ENCODE measurements at regions not wholly inside any gene's neighbourhood (a gene's known extent, or its start where the extent isn't known, plus 50 kb on each side); places are given as distances from the start of the nearest gene placed in this dataset.

DNA sequence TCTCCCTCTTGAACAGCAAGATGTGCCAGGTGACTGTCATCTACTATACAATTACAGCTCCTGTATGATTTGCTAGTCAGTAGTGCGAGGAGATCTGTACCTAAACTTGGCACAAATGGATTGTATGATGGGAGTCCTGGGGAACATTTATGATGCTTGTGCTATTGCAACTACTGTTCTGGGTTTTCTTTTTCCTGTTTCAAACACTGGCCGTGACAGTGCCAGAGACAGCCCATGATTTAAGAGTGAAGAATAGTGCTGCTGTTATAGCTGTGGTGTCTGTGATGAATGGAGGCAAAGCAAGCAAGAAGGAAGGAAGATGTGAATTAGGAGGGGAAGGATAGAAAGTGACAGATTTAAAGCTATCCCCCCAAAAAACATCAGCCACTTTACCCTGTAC, 1868.9 kb downstream of the PCDH7 start:
- H3K27ac ChIP-seq (ENCODE audit: low read depth, low read length, poor library complexity, severe bottlenecking), result no peak overlapping the region
- H3K4me1 ChIP-seq (ENCODE audit: insufficient read depth, low read length, poor library complexity, severe bottlenecking), result no peaks in the 10 kb centered on the region
- no peak overlapping the region for H3K4me2 ChIP-seq (ENCODE audit: low read length)
- H4K20me1 ChIP-seq (ENCODE audit: insufficient read depth, low read length), result no peaks in the 10 kb centered on the region
- no peak for DNase-seq (ENCODE audit: low spot score)
- H3K79me2 ChIP-seq (ENCODE audit: insufficient read depth, low read depth, low read length), result no peaks in the 10 kb centered on the region
- H3K9me3 ChIP-seq (ENCODE audit: low read length), result no peaks in the 10 kb centered on the region; the same call in 1 of the 2 replicates
- BruUV-seq (replicated peaks), result no TSS peak
- CTCF ChIA-PET (ENCODE audit: unreplicated experiment), result interaction anchor here (0.6 kb wide), 1 partner anchor 19 kb away, joined by 3 read pairs; no protein-coding TSS in a partner anchor
- POLR2A ChIA-PET, result interaction anchor here (1.1 to 1.4 kb wide), 2 partner anchors 10 to 15 kb away, joined by 4 to 6 read pairs; no protein-coding TSS in a partner anchor
- H3K9me2 ChIP-seq (ENCODE audit: insufficient read depth, low read length), result no peaks in the 10 kb centered on the region
- TF ChIP-seq EZH2phosphoT487 (IDR thresholded peaks at IDR 0.05; ENCODE audit: borderline replicate concordance, low read depth, low read length), result no peak
- TF ChIP-seq, protein P1, sequence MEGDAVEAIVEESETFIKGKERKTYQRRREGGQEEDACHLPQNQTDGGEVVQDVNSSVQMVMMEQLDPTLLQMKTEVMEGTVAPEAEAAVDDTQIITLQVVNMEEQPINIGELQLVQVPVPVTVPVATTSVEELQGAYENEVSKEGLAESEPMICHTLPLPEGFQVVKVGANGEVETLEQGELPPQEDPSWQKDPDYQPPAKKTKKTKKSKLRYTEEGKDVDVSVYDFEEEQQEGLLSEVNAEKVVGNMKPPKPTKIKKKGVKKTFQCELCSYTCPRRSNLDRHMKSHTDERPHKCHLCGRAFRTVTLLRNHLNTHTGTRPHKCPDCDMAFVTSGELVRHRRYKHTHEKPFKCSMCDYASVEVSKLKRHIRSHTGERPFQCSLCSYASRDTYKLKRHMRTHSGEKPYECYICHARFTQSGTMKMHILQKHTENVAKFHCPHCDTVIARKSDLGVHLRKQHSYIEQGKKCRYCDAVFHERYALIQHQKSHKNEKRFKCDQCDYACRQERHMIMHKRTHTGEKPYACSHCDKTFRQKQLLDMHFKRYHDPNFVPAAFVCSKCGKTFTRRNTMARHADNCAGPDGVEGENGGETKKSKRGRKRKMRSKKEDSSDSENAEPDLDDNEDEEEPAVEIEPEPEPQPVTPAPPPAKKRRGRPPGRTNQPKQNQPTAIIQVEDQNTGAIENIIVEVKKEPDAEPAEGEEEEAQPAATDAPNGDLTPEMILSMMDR (conservative IDR thresholded peaks at IDR 0.05; ENCODE audit: low read length), result no peak
- peak overlapping the region; percentile 70 for H2AFZ ChIP-seq (ENCODE audit: low read length)
- no peak overlapping the region for H3K4me3 ChIP-seq (ENCODE audit: low read depth, low read length, poor library complexity, severe bottlenecking)
- no peaks in the 10 kb centered on the region for H3K36me3 ChIP-seq (ENCODE audit: insufficient read depth, low read length)
- intact Hi-C loops (cut with micrococcal nuclease; ENCODE audit: unreplicated experiment), result no loop called here

DNA sequence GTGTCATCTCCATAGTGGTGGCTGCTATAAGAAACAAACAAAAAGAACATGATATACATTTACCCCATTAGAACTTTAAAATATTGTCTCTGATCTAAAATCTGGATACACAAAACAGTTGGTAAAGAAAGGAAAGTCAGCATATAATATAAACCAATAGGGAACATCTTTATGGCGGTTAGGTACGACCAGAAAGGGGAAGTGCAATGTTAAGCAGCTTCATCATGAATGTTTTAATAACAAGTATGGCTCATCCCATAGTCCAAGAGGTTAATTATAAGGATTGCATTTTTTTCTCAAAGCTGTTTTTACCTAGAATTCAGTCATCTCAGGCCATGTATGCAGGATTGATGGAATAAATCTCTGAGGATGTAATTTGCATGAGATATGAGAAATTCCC, 1869.7 kb downstream of the PCDH7 start:
- no TSS peak for BruUV-seq (replicated peaks)
- Histone ChIP-seq H3K27ac (ENCODE audit: low read depth, low read length, poor library complexity, severe bottlenecking) (no peak overlapping the region), H4K20me1 (ENCODE audit: insufficient read depth, low read length) (no peaks in the 10 kb centered on the region), H2AFZ (ENCODE audit: low read length) (peak overlapping the region; percentile 70; the same call in 1 of the 2 replicates), H3K79me2 (ENCODE audit: insufficient read depth, low read depth, low read length) (no peaks in the 10 kb centered on the region), H3K9me3 (ENCODE audit: low read length) (no peaks in the 10 kb centered on the region; the same call in 1 of the 2 replicates), H3K4me1 (ENCODE audit: insufficient read depth, low read length, poor library complexity, severe bottlenecking) (no peaks in the 10 kb centered on the region), H3K36me3 (ENCODE audit: insufficient read depth, low read length) (no peaks in the 10 kb centered on the region), H3K9me2 (ENCODE audit: insufficient read depth, low read length) (no peaks in the 10 kb centered on the region), H3K4me3 (ENCODE audit: low read depth, low read length, poor library complexity, severe bottlenecking) (no peak overlapping the region), H3K4me2 (ENCODE audit: low read length) (no peak overlapping the region)
- no peak for DNase-seq (ENCODE audit: low spot score)
- CTCF ChIA-PET (ENCODE audit: unreplicated experiment), result interaction anchor here (0.6 kb wide), 1 partner anchor 20 kb away, joined by 3 read pairs; no protein-coding TSS in a partner anchor
- POLR2A ChIA-PET, result interaction anchor here (1.3 to 1.4 kb wide), 2 partner anchors 9 to 12 kb away, joined by 4 to 6 read pairs; no protein-coding TSS in a partner anchor
- TF ChIP-seq, protein P1 (conservative IDR thresholded peaks at IDR 0.05; ENCODE audit: low read length), result no peak
- no peak for TF ChIP-seq EZH2phosphoT487 (IDR thresholded peaks at IDR 0.05; ENCODE audit: borderline replicate concordance, low read depth, low read length)
- intact Hi-C loops (cut with micrococcal nuclease; ENCODE audit: unreplicated experiment), result no loop called here

DNA sequence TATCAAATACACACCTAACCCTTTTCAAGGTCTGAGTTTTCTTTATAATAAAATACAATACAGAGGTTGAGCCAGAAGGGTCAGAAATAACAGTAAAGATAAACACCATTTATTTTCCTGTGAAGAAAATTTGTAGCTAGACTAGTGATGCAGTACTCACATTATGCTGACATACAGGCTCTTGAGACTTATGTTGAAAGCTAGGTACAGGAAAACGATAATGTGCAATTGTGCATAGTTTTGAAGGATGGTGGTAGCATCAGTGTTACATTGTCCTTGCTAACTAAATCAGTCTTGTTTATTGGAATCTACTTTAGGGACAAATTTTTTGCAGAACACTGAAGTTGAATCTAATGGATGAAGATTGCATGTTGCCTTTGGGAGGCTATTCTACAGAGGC, 1877.2 kb downstream of the PCDH7 start:
- H3K9me2 ChIP-seq (ENCODE audit: insufficient read depth, low read length), result no peaks in the 10 kb centered on the region
- no peak overlapping the region for H3K4me2 ChIP-seq (ENCODE audit: low read length)
- CTCF ChIA-PET (ENCODE audit: unreplicated experiment), result no interaction called here
- H3K9me3 ChIP-seq (ENCODE audit: low read length), result no peaks in the 10 kb centered on the region; the same call in 1 of the 2 replicates
- H3K4me1 ChIP-seq (ENCODE audit: insufficient read depth, low read length, poor library complexity, severe bottlenecking), result no peaks in the 10 kb centered on the region
- no peak for DNase-seq (ENCODE audit: low spot score)
- H2AFZ ChIP-seq (ENCODE audit: low read length), result peak overlapping the region; percentile 41; the same call in 1 of the 2 replicates
- H3K4me3 ChIP-seq (ENCODE audit: low read depth, low read length, poor library complexity, severe bottlenecking), result no peak overlapping the region
- no peaks in the 10 kb centered on the region for H3K79me2 ChIP-seq (ENCODE audit: insufficient read depth, low read depth, low read length)
- no peaks in the 10 kb centered on the region for H4K20me1 ChIP-seq (ENCODE audit: insufficient read depth, low read length)
- no TSS peak for BruUV-seq (replicated peaks)
- intact Hi-C loops (cut with micrococcal nuclease; ENCODE audit: unreplicated experiment), result no loop called here
- no peak overlapping the region for H3K27ac ChIP-seq (ENCODE audit: low read depth, low read length, poor library complexity, severe bottlenecking)
- POLR2A ChIA-PET, result interaction anchor here (0.8 to 1.5 kb wide), 3 partner anchors 12 to 20 kb away, joined by 3 to 4 read pairs (median 3); no protein-coding TSS in a partner anchor
- TF ChIP-seq, protein P1 (conservative IDR thresholded peaks at IDR 0.05; ENCODE audit: low read length), result no peak
- TF ChIP-seq EZH2phosphoT487 (IDR thresholded peaks at IDR 0.05; ENCODE audit: borderline replicate concordance, low read depth, low read length), result no peak
- H3K36me3 ChIP-seq (ENCODE audit: insufficient read depth, low read length), result no peaks in the 10 kb centered on the region
